ENCODE measurements at regions not wholly inside any gene's neighbourhood (a gene's known extent, or its start where the extent isn't known, plus 50 kb on each side); places are given as distances from the start of the nearest gene placed in this dataset.

- TF ChIP-seq REST (IDR thresholded peaks at IDR 0.05; ENCODE audit: low read depth) (no peak), SRF (IDR thresholded peaks at IDR 0.05; ENCODE audit: low read depth) (no peak), POLR2AphosphoS5 (IDR thresholded peaks at IDR 0.05; ENCODE audit: low read depth, low read length) (no peak), EZH2 (IDR thresholded peaks at IDR 0.05) (no peak)
Measured at GRCh38 chr6:97820400-97820799, 537.4 kb upstream of the MMS22L start (continued).

- no TSS peak for BruUV-seq (replicated peaks)
- Histone ChIP-seq H3K9ac (ENCODE audit: low read length) (no peak overlapping the region), H2AFZ (ENCODE audit: low read depth, low read length, poor library complexity, severe bottlenecking) (no peak overlapping the region), H3K79me2 (ENCODE audit: insufficient read depth, low read length) (no peaks in the 10 kb centered on the region), H3K4me3 (replicated peaks in 1 of 2; ENCODE audit: low read depth in 1 of 2, low read length in 2 of 2) (no peak overlapping the region), H4K20me1 (ENCODE audit: insufficient read depth) (no peaks in the 10 kb centered on the region), H3K9me3 (ENCODE audit: control insufficient read depth in 1 of 2, insufficient read depth in 1 of 2, low read depth in 1 of 2, low read length in 2 of 2) (no peaks in the 10 kb centered on the region), H3K27me3 (ENCODE audit: insufficient read depth, low read length) (peaks cover 39% of the 10 kb centered on the region), H3K27ac (ENCODE audit: low read depth, low read length) (no peak overlapping the region), H3K36me3 (ENCODE audit: control insufficient read depth in 1 of 2, insufficient read depth in 2 of 2, low read length in 2 of 2) (no peaks in the 10 kb centered on the region), H3K4me2 (ENCODE audit: low read length) (no peak overlapping the region), H3K4me1 (ENCODE audit: control insufficient read depth in 1 of 2, insufficient read depth in 2 of 2, low read length in 2 of 2) (no peaks in the 10 kb centered on the region), H3K9me2 (ENCODE audit: insufficient read depth) (no peaks in the 10 kb centered on the region)
- intact Hi-C loops (cut with micrococcal nuclease) = no loop called here
- ChIA-PET RAD21 (ENCODE audit: low non-redundant PET in 1 of 2, low total read pairs in 2 of 2, uncharacterized antibody in 2 of 2, unreplicated experiment in 2 of 2) (no interaction called here), POLR2A (no interaction called here), CTCF (no interaction called here)
- DNase-seq (ENCODE audit: low read depth, low spot score) = no peak
- no peak for ATAC-seq
- TF ChIP-seq ATF3 (IDR thresholded peaks at IDR 0.05) (no peak), FOSL1 (IDR thresholded peaks at IDR 0.05; ENCODE audit: low read depth) (no peak), RAD21 (IDR thresholded peaks at IDR 0.05; ENCODE audit: low read depth) (no peak), SRF (IDR thresholded peaks at IDR 0.05; ENCODE audit: low read depth) (no peak), ZFX (IDR thresholded peaks at IDR 0.05) (no peak), ZBTB33 (IDR thresholded peaks at IDR 0.05; ENCODE audit: extremely low read depth, insufficient replicate concordance, low read length) (no peak), POLR2AphosphoS5 (IDR thresholded peaks at IDR 0.05; ENCODE audit: low read depth, low read length) (no peak), TCF7L2 (IDR thresholded peaks at IDR 0.05; ENCODE audit: borderline replicate concordance, extremely low read depth, insufficient read depth, insufficient read length) (no peak), CBX3 (IDR thresholded peaks at IDR 0.05; ENCODE audit: low read depth) (no peak), MAX (IDR thresholded peaks at IDR 0.05) (no peak), SIN3A (IDR thresholded peaks at IDR 0.05; ENCODE audit: low read depth) (no peak), EZH2 (IDR thresholded peaks at IDR 0.05) (no peak), REST (IDR thresholded peaks at IDR 0.05; ENCODE audit: low read depth) (no peak), CEBPB (IDR thresholded peaks at IDR 0.05; ENCODE audit: low read depth) (no peak)
Measured at GRCh38 chr6:97822632-97823031, 539.6 kb upstream of the MMS22L start.

All from HCT116 (cell line).